NCI-H2227 (cell line): ENCODE measurements at regions not wholly inside any gene's neighbourhood (a gene's known extent, or its start where the extent isn't known, plus 50 kb on each side); places are given as distances from the start of the nearest gene placed in this dataset.
"Not testable (repeated sequence)": the region's sequence is repeated elsewhere in the genome, so short reads cannot be mapped to it uniquely, and the experiment has no call there.

Source experiments
- DNase-seq: peaks from one replicate; lab custom pipeline; 2025; ENCODE audit not compliant: unreplicated experiment; lab: John Stamatoyannopoulos, UW

DNA sequence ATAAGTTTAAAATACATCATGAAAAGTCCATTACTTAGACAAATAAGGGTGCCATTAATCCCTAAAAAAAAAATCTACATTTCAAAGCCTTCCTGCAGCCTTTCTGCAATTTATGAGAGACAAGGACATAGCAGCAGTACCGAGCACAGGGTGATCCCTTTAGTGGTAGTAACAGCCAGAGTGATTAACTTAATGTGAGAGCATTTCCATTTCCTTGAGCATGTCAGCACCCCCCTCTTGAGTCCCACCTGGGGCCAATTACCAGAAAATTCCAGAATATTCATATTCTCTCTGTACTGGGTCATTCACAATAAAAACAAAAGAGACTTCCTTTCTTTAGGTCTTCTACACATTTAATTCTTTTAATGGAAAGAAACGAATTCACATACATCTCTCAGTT is 546.9 kb upstream of the CCDC54 start:
- DNase-seq, result no peak

DNA sequence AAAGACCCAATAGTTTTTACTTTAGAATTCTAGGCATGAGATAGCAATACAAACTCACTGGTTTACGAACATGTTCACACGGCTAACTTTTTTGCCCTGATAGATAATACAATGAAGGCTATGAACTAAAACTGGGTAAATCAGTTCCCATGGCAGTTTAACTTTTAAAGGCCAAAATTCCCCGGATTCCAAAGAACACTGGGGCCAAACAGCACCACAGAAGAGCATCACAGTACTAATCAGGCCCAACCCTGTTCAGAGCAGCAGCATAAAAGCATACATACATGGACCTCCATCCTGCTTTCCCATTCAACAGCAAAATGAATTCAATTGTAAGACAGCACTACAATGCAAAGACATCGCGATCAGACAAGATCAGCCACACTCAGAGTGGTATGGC is 540.3 kb upstream of the CCDC54 start:
- no peak for DNase-seq

DNA sequence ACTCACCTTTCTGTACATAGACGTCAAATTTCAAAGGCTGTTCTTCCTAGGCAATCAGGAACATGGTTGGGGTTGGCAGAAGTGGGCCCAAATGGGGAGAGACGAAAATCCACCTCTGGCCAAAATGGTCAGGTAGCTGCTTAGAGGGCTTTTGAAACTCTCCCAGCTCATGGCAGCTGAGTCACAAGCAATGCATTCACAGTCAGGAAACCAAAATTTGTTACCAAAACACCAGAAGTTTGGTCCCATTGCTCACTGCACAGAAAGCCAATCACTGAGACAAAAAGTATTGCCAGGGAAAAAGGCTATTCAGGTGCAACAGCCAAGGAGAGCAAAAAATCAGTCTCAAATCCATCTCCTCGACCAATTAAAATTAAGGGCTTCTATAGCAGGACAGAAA is 539.6 kb upstream of the CCDC54 start:
- DNase-seq, result no peak

DNA sequence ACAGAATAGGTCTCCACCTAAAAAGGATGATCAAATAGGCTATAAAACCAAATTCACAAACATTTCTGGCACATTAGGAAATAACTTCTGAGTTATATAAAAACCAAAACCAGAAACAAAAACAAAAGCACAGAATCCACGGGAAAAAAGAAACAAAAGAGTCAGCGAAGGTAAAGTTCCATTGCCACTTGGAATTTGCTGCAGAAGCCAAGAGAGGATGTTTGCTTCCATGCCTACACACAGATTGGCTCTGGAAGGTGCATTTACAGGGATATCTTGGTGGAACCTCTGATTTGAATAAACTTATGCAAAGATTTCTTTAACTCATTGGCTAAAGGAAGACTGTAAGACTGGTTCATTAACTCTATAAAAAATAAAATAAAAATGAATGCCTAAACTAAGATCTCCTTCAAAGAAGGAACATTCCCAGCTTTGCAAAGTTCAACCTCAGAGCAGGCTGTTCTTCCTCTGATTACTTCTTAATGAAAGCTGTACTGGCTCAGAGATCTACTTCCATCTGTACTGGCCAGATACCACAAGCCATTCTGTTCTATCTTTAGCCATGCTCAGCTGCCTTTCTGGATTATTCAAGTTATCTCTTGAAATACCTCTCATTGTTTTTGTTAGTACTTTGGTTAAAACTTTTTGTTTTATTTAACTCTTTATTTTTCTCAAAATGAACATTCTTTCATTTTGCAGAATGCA is 537.5 kb upstream of the CCDC54 start:
- no peak for DNase-seq

DNA sequence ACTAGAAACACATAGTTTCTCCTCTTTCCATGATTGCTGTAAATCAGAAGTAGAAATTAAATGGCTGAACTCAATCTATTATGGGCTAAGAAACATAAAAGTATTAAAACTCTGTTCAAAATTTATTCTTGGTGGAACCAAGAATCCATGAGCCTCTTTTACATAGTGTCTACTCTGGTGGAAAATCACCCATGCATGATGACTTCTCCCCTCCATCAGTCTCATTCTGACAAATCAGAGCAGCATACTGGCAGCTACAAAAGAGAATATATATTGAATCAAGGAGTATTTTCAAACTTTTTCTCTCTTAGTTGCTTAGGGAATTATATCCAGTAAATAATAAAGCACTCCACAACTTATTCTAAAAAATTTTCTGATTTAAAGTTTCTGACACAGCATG is 536.9 kb upstream of the CCDC54 start:
- DNase-seq, result no peak

DNA sequence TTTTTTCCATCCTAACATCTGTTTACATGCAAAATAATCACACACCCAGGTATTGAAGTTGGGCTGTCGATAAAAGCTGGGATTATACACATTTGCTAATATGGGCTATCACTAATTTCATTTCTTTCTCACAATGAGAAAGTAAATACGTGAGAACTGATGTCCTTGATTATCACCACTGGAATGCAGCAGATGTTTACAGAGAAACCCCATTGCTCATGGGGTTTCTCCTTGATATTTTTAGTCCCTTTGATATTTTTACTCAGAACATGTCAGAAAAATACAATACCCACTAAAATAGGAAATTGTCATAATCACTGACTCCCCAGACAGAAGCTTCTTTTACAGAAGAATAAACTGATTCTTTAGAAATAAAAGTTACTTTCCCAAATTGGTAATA is 535.1 kb upstream of the CCDC54 start:
- no peak for DNase-seq

DNA sequence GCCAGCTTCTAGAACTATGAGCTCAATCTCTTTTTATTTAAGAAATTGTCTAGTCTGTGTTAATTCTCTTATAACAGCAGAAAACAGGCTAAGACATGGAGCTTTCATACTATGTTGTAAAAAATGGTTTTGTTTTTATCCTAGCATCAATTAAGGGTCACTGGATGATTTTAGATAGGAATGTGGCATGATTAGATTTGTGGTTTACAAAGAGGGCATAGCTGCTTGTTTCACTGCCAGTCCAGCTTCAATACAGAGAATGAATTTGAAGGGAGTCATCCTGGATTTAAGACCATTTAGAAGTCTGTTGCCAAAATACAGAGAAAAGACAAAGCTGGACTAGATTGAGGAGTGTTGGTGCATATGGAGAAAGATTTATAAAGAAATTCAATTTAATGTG is 532.6 kb upstream of the CCDC54 start:
- DNase-seq, result no peak

DNA sequence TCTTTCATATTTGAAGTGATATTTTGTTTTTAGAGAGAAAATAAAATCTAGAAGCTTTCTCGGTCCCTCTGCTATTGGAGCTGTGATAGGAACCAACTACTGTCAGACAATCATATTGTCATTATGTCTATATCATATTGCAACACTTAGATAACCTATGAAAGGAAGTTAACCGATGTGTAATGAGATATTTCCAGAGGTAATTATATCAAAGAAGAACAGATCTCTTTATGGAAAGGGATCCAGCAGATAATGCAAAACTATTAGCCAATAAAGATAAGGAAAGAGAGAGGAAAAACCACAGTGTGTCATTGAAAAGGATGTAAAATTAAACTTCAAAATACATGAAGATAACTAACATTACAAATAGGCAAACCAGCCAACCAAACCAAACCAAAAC is 529.1 kb upstream of the CCDC54 start:
- DNase-seq, result no peak

DNA sequence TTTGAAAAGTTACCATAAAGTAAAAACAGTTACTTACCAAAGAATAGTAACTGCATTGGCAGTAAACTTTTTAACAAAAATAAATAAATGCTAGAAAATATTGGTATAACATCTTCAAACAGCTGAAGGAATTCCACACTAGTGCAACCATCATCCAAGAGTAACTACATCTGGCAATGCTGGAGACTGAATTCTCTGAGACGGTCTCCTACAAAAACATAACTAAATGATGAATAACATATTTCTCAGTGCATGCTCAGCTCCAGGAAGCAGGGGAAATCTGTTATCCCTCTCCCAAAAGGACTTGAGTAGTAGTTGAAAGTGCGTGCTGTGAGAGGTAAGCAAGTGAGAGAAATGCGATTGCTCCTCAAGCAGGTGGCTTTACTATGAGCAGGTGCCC is 526.8 kb upstream of the CCDC54 start:
- DNase-seq, result no peak

DNA sequence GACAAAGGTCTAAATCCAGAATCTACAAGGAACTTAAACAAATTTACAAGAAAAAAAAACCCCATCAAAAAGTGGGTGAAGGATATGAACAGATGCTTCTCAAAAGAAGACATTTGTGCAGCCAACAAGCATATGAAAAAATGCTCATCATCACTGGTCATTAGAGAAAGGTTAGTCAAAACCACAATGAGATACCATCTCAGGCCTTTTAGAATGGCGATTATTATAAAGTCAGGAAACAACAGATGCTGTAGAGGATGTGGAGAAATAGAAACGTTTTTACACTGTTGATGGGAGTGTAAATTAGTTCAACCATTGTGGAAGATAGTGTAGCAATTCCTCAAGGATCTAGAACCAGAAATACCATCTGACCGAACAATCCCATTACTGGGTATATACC is 518.9 kb upstream of the CCDC54 start:
- DNase-seq, result not testable (repeated sequence)

DNA sequence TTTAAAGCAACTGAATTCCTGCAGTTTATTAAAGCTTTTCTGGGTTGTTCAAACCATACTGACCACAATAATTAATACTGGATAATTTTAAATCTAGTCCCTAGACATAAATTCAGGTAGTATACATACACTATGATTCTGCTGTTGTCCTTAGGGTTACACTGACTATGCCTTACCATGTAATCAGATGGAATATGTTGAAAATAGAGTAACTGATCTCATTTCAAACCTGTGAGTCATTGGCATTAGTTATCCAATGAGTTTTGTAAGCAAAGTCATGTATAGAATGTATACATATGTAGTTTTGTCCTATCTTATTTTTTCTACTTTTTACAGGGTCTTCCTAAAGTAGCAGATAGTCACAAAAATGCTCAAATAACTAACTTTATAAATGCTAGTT is 517.1 kb upstream of the CCDC54 start:
- no peak for DNase-seq

DNA sequence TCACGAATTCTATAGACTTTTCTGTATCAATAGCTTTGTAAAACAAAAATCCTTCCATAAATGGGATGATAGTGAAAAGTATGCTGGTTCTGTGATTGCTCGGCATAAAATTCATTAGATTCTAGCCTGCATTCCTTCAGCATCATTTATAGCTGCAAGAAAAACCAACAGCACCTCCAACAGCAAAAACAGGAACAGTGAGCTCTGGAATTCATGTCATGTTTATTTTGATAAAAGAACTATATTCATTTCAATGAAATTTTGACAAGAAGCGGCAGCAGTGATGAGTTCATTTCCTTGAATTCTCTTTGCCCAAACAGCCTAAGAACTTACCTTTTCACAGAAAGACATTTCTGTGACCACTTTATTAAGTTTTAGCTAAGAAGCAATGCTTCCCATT is 515.2 kb upstream of the CCDC54 start:
- DNase-seq, result no peak

DNA sequence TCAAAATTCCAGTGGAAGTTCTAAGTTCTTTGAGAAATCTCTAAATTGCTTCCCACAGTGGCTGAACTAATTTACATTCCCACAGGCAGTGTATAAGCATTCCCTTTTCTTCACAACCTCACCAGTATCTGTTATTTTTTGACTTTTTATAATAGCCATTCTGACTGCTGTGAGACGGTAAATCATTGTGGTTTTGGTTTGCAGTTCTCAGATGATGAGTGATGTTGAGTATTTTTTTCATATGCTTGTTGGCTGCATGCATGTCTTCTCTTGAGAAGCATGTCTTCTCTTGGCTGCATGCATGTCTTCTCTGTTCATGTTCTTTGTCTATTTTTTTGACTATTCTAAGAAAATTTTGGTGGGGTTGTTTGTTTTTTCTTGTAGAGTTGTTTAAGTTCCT is 499.6 kb upstream of the CCDC54 start:
- no peak for DNase-seq

DNA sequence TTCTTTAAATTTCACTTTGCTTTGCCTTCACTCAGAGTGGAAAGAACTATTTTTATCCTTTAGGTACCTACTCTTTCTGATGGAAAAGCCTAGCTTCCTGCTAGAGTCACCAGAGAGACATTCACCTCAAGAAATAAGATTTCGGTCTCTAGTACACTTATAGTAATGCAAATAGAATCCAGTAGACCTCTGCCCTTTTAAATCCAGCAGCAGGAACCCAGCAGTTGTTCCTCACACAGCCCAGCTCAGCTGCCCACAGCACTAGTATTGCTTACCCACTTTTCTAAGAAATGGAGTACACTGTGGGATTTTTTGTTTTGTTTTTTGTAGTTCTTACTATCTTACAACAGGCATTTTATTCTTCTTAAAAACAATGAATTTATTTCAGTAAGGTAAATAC is 497.0 kb upstream of the CCDC54 start:
- no peak for DNase-seq

DNA sequence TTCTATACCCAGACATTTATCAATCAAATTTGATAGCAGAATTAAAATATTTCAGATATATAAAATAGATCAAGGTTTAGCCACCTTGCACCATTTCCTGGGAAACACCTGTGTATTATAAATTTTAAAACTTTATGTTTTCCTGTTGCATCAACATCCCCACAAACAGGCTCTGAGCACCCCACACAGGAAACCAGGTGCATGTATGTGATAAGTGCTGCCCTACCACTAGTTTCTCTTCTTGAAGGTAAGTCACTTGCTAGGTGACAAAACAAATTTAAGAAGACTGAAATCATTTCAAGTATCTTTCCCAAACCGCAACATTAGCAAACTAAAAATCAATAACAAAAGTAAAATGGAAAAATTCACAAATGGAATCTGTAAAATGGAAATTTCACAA is 496.1 kb upstream of the CCDC54 start:
- no peak for DNase-seq

DNA sequence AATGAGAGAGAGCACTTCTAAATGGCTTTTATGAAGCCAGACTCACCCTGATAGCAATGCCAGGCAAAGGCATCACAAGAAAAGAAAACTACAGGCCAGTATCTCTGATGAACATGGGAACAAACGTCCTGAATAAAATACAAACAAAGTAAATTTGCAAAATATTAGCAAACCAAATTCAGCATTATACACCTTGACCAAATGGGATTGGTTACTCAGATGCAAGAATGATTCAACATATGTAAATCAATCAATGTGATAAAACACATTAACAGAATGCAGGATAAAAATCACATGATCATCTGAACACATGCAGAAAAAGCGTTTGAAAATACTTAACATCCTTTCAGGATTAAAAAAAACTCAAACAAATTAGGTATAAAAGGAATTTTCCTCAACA is 494.9 kb upstream of the CCDC54 start:
- no peak for DNase-seq

DNA sequence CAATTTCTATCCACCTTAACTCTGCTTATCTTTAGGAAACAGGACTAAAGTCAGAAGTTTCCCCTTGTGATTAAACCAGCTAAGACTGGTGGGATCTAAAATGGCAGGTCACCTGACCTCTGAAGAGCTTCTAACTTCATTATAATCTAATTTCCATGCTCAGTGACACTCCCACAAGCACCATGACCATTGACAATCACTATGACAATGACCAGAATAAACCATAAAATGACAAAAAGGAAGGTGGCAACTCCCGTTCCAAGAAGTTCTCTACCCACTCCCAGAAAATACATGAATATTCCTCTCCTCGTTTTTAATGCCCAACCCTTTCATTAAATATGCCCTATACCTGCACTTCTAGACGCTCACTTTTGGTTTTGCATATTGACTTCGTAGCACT is 471.2 kb upstream of the CCDC54 start:
- no peak for DNase-seq

DNA sequence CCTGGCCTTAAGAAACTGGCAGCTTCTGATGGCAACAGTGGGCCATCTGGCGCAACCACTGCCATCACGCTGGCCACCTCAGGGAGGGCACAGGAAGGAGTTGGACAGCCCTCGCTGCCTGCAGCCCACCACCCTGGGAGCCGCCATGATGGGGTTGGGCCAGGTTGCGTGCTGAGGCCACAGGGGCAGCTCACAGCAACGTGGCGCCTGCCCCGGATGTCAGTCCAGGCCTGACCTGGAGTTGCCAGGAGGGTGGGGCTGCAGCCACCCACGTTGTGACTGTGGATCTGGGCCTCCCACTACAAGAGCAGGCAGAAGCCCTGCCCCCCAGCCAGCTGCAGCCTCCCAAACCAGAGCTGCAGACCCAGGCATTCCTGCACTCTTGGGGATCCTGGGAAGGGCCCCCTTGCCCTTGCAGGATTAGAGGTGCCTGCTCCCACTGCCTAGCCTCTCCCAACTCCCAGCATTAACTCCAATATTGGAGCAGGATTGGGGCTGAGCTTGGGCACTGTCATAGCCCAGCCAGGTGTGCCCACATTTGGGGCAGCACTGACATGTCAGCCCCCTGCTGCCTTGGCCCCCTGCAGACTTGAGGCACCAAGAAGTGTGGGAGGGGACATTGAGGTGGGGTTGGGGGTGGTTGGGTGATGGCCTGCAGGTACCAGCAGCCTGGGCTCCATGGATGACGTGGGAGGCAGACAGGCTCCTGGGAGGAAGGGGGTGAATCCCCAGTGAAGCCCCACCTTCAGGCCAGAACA is 468.9 kb upstream of the CCDC54 start:
- DNase-seq, result no peak

DNA sequence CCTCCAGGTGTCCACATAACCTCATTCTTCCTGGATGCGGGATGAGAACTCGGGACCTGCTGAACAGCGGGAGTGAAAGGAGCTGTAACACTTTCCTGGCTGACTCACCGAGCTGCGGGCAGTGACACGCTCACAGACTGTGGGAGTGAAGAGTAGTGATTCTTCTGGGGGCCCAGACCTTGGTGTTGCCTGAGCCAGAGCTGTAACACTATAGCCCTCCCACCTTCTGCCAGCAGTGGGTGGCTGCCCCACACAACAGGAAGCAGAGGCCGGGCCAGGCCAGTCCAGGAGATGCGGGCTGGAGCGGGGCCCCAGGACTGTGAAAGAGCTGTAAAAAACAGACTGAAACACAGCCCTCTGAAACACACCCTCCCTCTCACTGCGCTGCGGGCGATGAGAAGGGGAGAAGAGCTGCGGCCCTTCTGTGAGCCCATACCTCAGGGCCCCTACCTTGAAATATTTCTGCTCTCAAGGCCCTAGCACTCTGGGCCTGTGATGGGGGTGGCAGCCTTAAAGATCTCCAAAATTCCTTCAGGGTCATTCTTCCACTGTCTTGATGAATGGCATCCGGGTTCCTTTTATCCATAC is 464.0 kb upstream of the CCDC54 start:
- no peak for DNase-seq

DNA sequence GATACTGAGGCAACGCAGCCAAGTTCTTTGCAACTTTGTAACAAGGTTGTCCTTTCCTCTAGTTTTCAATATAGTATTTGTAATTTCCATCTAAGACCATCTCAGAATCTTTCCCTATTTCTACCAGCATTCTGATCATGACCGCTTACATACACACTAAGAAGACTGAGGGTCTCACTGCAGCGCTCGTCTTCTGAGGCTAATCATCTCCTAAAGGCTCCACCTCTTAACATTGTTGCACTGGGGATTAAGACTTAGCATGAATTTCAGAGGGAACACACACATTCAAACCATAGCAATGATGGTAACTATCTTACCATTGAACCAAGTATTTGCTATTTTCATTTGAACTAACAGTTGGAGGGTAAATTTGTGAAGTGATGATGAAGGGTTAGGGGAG is 463.3 kb upstream of the CCDC54 start:
- no peak for DNase-seq

DNA sequence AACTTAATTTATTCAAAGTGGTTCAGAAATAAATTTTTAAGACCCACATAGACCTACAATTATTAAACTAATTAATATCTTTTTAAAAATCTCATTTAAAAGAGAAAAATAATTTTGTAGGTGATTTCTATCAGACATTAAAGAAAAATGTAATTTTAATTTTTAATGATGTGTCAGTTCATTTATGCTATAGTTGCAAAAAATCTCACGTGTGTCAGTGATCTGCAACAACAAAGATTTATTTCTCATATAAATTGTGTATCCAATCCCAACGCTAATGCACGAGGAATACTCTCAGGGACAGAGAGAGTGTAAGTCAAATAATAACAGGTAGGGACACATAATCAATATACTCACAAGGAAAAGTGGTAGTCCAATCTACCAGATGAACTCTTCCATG is 456.6 kb upstream of the CCDC54 start:
- no peak for DNase-seq

DNA sequence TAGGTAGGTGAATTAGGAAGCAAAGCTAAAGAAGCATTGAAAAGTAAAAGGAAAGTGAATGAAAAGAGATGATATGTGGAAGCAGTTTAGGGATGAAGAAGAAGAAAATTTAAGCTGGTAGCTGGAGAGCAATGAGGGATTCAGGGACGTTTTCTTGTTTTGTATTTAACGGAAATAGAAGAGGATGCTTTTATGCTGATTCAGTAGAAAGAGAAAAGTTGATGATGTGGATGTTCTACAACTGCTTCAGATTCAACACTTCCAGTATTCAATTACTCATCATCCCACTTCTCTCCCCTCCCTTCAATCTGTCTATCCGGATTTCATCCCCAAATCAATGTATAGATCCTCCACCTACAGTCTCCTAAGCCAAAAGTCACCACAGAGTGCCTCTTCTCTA is 448.2 kb upstream of the CCDC54 start:
- no peak for DNase-seq

DNA sequence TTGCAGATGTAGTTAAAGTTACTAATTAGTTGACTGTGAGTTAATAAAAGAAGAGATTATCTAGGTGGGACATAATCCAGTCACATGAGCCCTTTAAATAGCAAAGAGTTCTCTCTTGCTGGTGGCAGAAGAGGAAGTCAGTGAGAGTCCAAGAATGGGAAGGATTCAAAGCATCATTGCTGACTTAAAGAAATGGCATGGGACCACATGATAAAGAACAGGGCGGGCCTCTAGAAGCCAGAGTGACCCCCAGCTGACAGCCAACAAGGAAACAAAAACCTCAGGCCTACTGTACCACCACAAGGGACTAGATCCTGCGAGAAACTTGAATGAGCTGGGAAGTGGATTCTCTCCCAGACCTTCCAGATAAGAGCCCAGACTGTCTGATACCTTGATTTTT is 447.2 kb upstream of the CCDC54 start:
- no peak for DNase-seq
